ENCODE measurements at regions not wholly inside any gene's neighbourhood (a gene's known extent, or its start where the extent isn't known, plus 50 kb on each side); places are given as distances from the start of the nearest gene placed in this dataset.

DNA sequence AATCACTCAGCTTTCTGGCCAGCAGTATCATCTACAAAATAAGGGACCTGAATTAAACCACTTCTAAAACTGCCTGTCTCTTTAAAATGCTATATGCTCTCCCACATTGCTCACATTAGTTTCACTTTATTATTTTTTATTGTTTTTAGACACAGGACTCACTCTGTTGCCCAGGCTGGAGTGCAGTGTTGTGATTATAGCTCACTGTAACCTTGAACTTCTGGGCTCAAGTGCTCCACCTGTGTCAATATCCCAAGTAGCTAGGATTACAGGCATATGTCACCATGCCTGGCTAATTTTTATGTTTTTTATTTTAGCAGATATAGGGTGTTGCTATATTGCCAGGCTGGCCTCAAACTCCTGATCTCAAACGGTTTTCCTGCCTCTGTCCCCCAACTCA lies 591.3 kb upstream of the ZNF804A start:
- DNase-seq (ENCODE audit: low read depth, low spot score), result no peak
- Histone ChIP-seq H2AFZ (ENCODE audit: low read depth, low read length) (no peak overlapping the region), H3K9ac (replicated peaks; ENCODE audit: extremely low read depth, insufficient read depth, low read length) (no peak overlapping the region), H3K4me2 (ENCODE audit: insufficient read depth, low read length) (no peak overlapping the region), H3K4me3 (replicated peaks in 1 of 3; ENCODE audit: insufficient read depth in 1 of 3, low read depth in 1 of 3, low read length in 3 of 3) (no peak overlapping the region), H3K27ac (ENCODE audit: insufficient read depth, low read depth, low read length) (no peak overlapping the region), H3K27me3 (ENCODE audit: control insufficient read depth in 2 of 2, insufficient read depth in 2 of 2, low read length in 2 of 2) (no peaks in the 10 kb centered on the region), H3K9me1 (replicated peaks; ENCODE audit: control insufficient read depth, extremely low read depth, insufficient read depth, low read length) (no peaks in the 10 kb centered on the region), H3K79me2 (ENCODE audit: control insufficient read depth, insufficient read depth, low read length) (no peaks in the 10 kb centered on the region), H3K9me3 (replicated peaks; ENCODE audit: control insufficient read depth, insufficient read depth, low read length) (no peaks in the 10 kb centered on the region), H3K36me3 (ENCODE audit: control insufficient read depth in 2 of 2, extremely low read depth in 1 of 2, insufficient read depth in 2 of 2, low read length in 2 of 2) (no peaks in the 10 kb centered on the region), H3K4me1 (ENCODE audit: control insufficient read depth, extremely low read depth, insufficient read depth, low read length) (no peaks in the 10 kb centered on the region), H4K20me1 (replicated peaks; ENCODE audit: control insufficient read depth, extremely low read depth, insufficient read depth, low read length) (no peaks in the 10 kb centered on the region)
- ChIA-PET CTCF (no interaction called here), POLR2A (no interaction called here)
- intact Hi-C loops (cut with micrococcal nuclease), result no loop called here
- BruUV-seq (replicated peaks), result no TSS peak
- FAIRE-seq, result no peak
- TF ChIP-seq JUN (IDR thresholded peaks at IDR 0.05; ENCODE audit: borderline replicate concordance, insufficient read depth, insufficient read length, low read depth) (no peak), POLR2AphosphoS5 (IDR thresholded peaks at IDR 0.05; ENCODE audit: insufficient read depth, low read depth, low read length) (no peak), MYC (IDR thresholded peaks at IDR 0.05; ENCODE audit: low read depth, low read length) (no peak), POLR2A (IDR thresholded peaks at IDR 0.05; ENCODE audit: low read depth, low read length) (no peak), EZH2 (IDR thresholded peaks at IDR 0.05; ENCODE audit: borderline replicate concordance, low read depth, low read length, severe bottlenecking) (no peak), FOS (IDR thresholded peaks at IDR 0.05; ENCODE audit: borderline replicate concordance, insufficient read depth, low read length) (no peak), GATA2 (IDR thresholded peaks at IDR 0.05; ENCODE audit: insufficient read depth, insufficient read length, low read depth, low read length) (no peak)
- TF ChIP-seq, protein P1, sequence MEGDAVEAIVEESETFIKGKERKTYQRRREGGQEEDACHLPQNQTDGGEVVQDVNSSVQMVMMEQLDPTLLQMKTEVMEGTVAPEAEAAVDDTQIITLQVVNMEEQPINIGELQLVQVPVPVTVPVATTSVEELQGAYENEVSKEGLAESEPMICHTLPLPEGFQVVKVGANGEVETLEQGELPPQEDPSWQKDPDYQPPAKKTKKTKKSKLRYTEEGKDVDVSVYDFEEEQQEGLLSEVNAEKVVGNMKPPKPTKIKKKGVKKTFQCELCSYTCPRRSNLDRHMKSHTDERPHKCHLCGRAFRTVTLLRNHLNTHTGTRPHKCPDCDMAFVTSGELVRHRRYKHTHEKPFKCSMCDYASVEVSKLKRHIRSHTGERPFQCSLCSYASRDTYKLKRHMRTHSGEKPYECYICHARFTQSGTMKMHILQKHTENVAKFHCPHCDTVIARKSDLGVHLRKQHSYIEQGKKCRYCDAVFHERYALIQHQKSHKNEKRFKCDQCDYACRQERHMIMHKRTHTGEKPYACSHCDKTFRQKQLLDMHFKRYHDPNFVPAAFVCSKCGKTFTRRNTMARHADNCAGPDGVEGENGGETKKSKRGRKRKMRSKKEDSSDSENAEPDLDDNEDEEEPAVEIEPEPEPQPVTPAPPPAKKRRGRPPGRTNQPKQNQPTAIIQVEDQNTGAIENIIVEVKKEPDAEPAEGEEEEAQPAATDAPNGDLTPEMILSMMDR (IDR thresholded peaks at IDR 0.05; ENCODE audit: extremely low read depth in 1 of 2, insufficient read depth in 1 of 2, low read depth in 1 of 2, low read length in 2 of 2), result no peak
- TF ChIP-seq, protein P2, sequence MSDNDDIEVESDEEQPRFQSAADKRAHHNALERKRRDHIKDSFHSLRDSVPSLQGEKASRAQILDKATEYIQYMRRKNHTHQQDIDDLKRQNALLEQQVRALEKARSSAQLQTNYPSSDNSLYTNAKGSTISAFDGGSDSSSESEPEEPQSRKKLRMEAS (IDR thresholded peaks at IDR 0.05; ENCODE audit: insufficient read depth, insufficient read length), result no peak
- dilution Hi-C loops (cut with MboI; ENCODE audit: extremely low pct_ligation_motif_present, low sequenced_read_pairs), result no loop called here

Measured in endothelial cell of umbilical vein (primary cell).